Amniotic stem cell (primary cell): ENCODE measurements at regions not wholly inside any gene's neighbourhood (a gene's known extent, or its start where the extent isn't known, plus 50 kb on each side); places are given as distances from the start of the nearest gene placed in this dataset.

Source experiments
- DNase-seq: peaks from one replicate; lab custom pipeline; 2025; lab: John Stamatoyannopoulos, UW

- DNase-seq, result no peak
These were observed 99.9 kb upstream of the GAP43 start for GRCh38 chr3:115523458-115523857.

GRCh38 chr3:115524549-115524948 is 98.8 kb upstream of the GAP43 start:
- no peak for DNase-seq

GRCh38 chr3:115525731-115526130 is 97.6 kb upstream of the GAP43 start:
- DNase-seq, result no peak

GRCh38 chr3:115533218-115533617 is 90.1 kb upstream of the GAP43 start:
- no peak for DNase-seq

- DNase-seq, result no peak
These were observed 87.1 kb upstream of the GAP43 start for GRCh38 chr3:115536171-115536570.

GRCh38 chr3:115537669-115538068 is 85.6 kb upstream of the GAP43 start:
- no peak for DNase-seq

- no peak for DNase-seq
These were observed 76.1 kb upstream of the GAP43 start for GRCh38 chr3:115547207-115547606.

- DNase-seq, result no peak
These were observed 74.7 kb upstream of the GAP43 start for GRCh38 chr3:115548611-115549010.

GRCh38 chr3:115549071-115549470 is 74.2 kb upstream of the GAP43 start:
- DNase-seq, result no peak

- DNase-seq, result peak; percentile 40
These were observed 73.0 kb upstream of the GAP43 start for GRCh38 chr3:115550285-115550761.

- DNase-seq, result no peak
These were observed 72.3 kb upstream of the GAP43 start for GRCh38 chr3:115551016-115551415.

GRCh38 chr3:115552007-115552406 is 71.3 kb upstream of the GAP43 start:
- no peak for DNase-seq

GRCh38 chr3:115553796-115554486 is 69.4 kb upstream of the GAP43 start:
- DNase-seq, result no peak

- DNase-seq, result no peak
These were observed 68.9 kb upstream of the GAP43 start for GRCh38 chr3:115554487-115554807.

- DNase-seq, result no peak
These were observed 60.6 kb upstream of the GAP43 start for GRCh38 chr3:115562636-115563267.

GRCh38 chr3:115563984-115564383 is 59.3 kb upstream of the GAP43 start:
- DNase-seq, result no peak

- no peak for DNase-seq
These were observed 51.9 kb upstream of the GAP43 start for GRCh38 chr3:115571413-115571812.
